GM12801 (cell line): ENCODE measurements at regions not wholly inside any gene's neighbourhood (a gene's known extent, or its start where the extent isn't known, plus 50 kb on each side); places are given as distances from the start of the nearest gene placed in this dataset.

Experiments
- TF ChIP-seq, protein P1 (sequence below): IDR thresholded peaks from one replicate; pipeline ENCODE4 v1.5.1; 2011; ENCODE audit warnings: control low read depth; ENCODE audit not compliant: insufficient read length; ENCODE audit errors: extremely low read depth

GRCh38 chr13:106261450-106261849, 274.0 kb downstream of the EFNB2 start:
- TF ChIP-seq, protein P1, sequence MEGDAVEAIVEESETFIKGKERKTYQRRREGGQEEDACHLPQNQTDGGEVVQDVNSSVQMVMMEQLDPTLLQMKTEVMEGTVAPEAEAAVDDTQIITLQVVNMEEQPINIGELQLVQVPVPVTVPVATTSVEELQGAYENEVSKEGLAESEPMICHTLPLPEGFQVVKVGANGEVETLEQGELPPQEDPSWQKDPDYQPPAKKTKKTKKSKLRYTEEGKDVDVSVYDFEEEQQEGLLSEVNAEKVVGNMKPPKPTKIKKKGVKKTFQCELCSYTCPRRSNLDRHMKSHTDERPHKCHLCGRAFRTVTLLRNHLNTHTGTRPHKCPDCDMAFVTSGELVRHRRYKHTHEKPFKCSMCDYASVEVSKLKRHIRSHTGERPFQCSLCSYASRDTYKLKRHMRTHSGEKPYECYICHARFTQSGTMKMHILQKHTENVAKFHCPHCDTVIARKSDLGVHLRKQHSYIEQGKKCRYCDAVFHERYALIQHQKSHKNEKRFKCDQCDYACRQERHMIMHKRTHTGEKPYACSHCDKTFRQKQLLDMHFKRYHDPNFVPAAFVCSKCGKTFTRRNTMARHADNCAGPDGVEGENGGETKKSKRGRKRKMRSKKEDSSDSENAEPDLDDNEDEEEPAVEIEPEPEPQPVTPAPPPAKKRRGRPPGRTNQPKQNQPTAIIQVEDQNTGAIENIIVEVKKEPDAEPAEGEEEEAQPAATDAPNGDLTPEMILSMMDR = no peak

- TF ChIP-seq, protein P1 = no peak
Observed at GRCh38 chr13:106260352-106260751, 275.1 kb downstream of the EFNB2 start.

DNA sequence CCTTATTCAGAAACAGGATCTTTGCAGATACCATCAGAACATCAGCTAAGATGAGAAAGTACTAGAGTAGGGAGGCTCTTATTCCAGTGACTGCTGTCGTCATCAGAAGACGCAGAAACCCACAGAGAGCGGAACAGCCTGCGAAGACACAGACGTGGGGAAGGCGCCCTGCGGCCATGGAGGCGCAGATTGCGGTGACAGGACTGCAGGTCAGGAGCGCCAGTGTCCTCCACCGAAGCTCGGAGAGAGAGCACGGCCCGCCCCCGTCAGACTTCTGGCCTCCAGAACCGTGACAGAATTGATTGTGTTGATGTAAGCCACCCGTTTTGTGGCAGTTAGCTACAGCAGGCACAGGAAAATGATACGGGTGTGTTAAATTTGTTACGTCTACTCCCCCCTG, 275.5 kb downstream of the EFNB2 start:
- TF ChIP-seq, protein P1 = no peak

GRCh38 chr13:106246666-106247188, 288.7 kb downstream of the EFNB2 start:
- TF ChIP-seq, protein P1 = no peak

DNA sequence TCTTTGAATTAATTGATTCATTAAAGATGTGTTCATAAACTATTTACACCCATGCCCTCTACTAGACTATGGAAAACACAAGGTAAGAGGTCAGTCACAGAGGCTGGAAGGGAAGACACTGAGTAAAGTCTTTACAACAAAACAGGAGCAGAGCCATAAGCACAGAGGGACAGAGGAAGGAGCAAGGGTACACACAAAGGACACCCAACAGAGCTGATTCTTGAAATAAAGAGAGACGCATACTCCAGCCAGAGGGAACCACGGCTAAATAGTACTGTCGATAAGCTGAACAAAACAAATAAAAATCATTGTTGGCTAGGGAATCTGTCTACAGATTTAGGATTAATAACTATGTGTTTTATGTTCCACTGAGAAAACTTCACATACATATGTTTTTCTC, 289.2 kb downstream of the EFNB2 start:
- TF ChIP-seq, protein P1 = no peak

- TF ChIP-seq, protein P1 = no peak
Observed at GRCh38 chr13:106243011-106243565, 292.4 kb downstream of the EFNB2 start.

DNA sequence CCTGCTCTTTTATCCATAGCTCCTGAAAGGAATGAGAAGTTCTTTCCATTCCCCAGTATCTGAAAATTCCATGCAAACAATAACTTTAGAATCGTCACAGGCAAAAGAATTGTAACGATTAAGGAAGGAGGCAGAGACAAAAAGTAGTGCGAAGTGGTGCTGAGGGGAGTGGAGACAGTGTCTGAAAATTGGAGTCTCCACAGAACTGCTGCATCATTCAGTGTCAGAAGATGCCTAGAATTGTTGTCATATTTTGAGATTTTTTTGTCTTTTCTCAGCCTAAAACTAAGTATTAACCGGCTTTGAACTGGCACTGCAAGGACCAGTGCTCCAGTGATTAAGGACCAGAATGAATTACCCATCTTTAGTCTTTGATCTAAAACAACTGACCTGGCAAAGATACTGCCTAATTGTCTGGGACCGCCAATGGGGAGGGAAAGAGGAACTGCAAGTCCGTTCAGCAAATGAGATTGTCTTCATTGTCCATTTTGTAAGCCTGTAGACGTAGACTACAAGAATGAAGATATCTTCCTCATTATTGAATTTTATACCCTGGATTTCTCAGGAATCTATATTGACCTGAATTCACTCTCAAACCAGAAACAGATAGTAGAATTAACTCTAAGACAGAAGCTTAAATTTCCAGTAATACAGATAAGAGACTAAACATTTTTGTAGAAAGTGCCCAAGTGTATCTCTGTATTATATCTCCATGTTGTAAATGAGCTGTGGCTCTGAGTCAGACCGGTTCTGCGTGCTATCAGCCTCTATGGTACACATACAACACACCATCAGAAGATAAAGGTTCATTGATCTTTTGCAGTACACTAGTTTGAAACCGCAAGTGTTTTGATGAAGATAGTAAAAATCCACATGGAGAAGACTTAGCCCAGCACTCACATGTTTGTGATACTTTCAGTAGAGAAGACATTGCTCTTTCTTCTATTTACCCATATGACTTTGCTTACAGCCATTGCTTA, 293.2 kb downstream of the EFNB2 start:
- TF ChIP-seq, protein P1 = no peak
